ENCODE measurements at regions not wholly inside any gene's neighbourhood (a gene's known extent, or its start where the extent isn't known, plus 50 kb on each side); places are given as distances from the start of the nearest gene placed in this dataset.

GRCh38 chr17:74078363-74078941 lies 125.0 kb upstream of the RPL38 start:
- TF ChIP-seq CTCF (IDR thresholded peaks at IDR 0.05; ENCODE audit: low read depth, low read length) = no peak
- no peak overlapping the region for H3K4me3 ChIP-seq (ENCODE audit: low read depth, low read length)

GRCh38 chr17:74079537-74080300 lies 123.8 kb upstream of the RPL38 start:
- H3K4me3 ChIP-seq (ENCODE audit: low read depth, low read length) = no peak overlapping the region
- no peak for TF ChIP-seq CTCF (IDR thresholded peaks at IDR 0.05; ENCODE audit: low read depth, low read length)

GRCh38 chr17:74080656-74081582 lies 122.6 kb upstream of the RPL38 start:
- no peak overlapping the region for H3K4me3 ChIP-seq (ENCODE audit: low read depth, low read length)
- no peak for TF ChIP-seq CTCF (IDR thresholded peaks at IDR 0.05; ENCODE audit: low read depth, low read length)

GRCh38 chr17:74082886-74083285 lies 120.6 kb upstream of the RPL38 start:
- H3K4me3 ChIP-seq (ENCODE audit: low read depth, low read length) = no peak overlapping the region
- no peak for TF ChIP-seq CTCF (IDR thresholded peaks at IDR 0.05; ENCODE audit: low read depth, low read length)

- TF ChIP-seq CTCF (IDR thresholded peaks at IDR 0.05; ENCODE audit: low read depth, low read length) = no peak
- no peak overlapping the region for H3K4me3 ChIP-seq (ENCODE audit: low read depth, low read length)
Measured at GRCh38 chr17:74083321-74083720, 120.2 kb upstream of the RPL38 start.

- H3K4me3 ChIP-seq (ENCODE audit: low read depth, low read length) = no peak overlapping the region
- TF ChIP-seq CTCF (IDR thresholded peaks at IDR 0.05; ENCODE audit: low read depth, low read length) = no peak
Measured at GRCh38 chr17:74085434-74085833, 118.0 kb upstream of the RPL38 start.

Measured in WI38 (cell line).